Gastroesophageal sphincter (tissue), 3 donors: ENCODE measurements at regions not wholly inside any gene's neighbourhood (a gene's known extent, or its start where the extent isn't known, plus 50 kb on each side); places are given as distances from the start of the nearest gene placed in this dataset.

Experiments used
- POLR2A ChIP-seq, 2 donors: fragments of 450-650 bp; IDR thresholded peaks; one replicate each; pipeline ENCODE4 v1.6.1; 2017; ENCODE audit warnings: antibody characterized with exemption in 2 of 2, mild to moderate bottlenecking in 2 of 2, moderate library complexity in 1 of 2
- POLR2AphosphoS5 ChIP-seq: sonication (generic); formaldehyde crosslinking; IDR thresholded peaks from one replicate; pipeline ENCODE4 v1.6.1; 2017; ENCODE audit warnings: antibody characterized with exemption
- TF ChIP-seq, protein P1 (sequence below), 4 experiments: fragments of 200-600 bp in 2 of 4; fragments of 450-650 bp in 2 of 4; sonication (generic) in 1 of 4; IDR thresholded peaks; one replicate each; pipeline ENCODE4 v1.5.1; 2017 to 2019; ENCODE audit warnings: antibody characterized with exemption in 4 of 4, mild to moderate bottlenecking in 2 of 4, moderate library complexity in 2 of 4

DNA sequence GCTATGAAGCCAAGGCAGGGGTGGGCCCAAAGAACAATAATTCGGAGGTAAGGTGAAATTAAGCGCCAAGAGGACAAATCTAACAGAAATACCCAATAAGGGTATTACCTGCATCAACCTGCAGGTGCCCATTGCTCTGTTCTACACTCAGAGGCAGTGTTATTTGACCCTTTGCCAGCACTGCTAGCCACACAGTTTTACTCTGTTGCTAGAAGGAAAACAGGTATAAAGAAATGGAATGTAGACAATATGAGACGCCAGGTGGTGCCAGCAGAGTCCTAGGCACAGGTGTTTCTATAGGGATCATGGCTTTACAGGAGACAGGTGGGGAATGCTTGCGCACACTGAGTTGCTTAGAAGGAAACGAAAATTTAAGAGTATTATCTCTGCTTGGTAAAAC lies 201.3 kb downstream of the HTR1A start:
- TF ChIP-seq, protein P1, sequence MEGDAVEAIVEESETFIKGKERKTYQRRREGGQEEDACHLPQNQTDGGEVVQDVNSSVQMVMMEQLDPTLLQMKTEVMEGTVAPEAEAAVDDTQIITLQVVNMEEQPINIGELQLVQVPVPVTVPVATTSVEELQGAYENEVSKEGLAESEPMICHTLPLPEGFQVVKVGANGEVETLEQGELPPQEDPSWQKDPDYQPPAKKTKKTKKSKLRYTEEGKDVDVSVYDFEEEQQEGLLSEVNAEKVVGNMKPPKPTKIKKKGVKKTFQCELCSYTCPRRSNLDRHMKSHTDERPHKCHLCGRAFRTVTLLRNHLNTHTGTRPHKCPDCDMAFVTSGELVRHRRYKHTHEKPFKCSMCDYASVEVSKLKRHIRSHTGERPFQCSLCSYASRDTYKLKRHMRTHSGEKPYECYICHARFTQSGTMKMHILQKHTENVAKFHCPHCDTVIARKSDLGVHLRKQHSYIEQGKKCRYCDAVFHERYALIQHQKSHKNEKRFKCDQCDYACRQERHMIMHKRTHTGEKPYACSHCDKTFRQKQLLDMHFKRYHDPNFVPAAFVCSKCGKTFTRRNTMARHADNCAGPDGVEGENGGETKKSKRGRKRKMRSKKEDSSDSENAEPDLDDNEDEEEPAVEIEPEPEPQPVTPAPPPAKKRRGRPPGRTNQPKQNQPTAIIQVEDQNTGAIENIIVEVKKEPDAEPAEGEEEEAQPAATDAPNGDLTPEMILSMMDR (IDR thresholded peaks at IDR 0.05), result no peak
- no peak for TF ChIP-seq POLR2A (IDR thresholded peaks at IDR 0.05)
- no peak for TF ChIP-seq POLR2AphosphoS5
